Parathyroid adenoma (tissue), 2 donors: ENCODE measurements at regions not wholly inside any gene's neighbourhood (a gene's known extent, or its start where the extent isn't known, plus 50 kb on each side); places are given as distances from the start of the nearest gene placed in this dataset.

Experiments
- H2AFZ ChIP-seq: fragments of 300-600 bp; sonication (generic); one replicate; pipeline ENCODE4 v1.7.0; 2017; ENCODE audit warnings: antibody characterized with exemption, mild to moderate bottlenecking
- H3K27ac ChIP-seq: fragments of 300-600 bp; sonication (generic); one replicate; pipeline ENCODE4 v1.7.0; 2017
- H3K27me3 ChIP-seq: fragments of 300-600 bp; sonication (generic); one replicate; pipeline ENCODE4 v1.7.0; 2017; ENCODE audit warnings: low read length; ENCODE audit not compliant: control insufficient read depth, insufficient read depth
- H3K36me3 ChIP-seq: fragments of 300-600 bp; sonication (generic); one replicate; pipeline ENCODE4 v1.7.0; 2017; ENCODE audit warnings: low read length; ENCODE audit not compliant: control insufficient read depth, insufficient read depth
- H3K4me1 ChIP-seq: fragments of 300-600 bp; sonication (generic); one replicate; pipeline ENCODE4 v1.7.0; 2017; ENCODE audit warnings: control low read depth
- H3K4me2 ChIP-seq: fragments of 300-600 bp; sonication (generic); one replicate; pipeline ENCODE4 v1.7.0; 2017; ENCODE audit warnings: low read length
- H3K4me3 ChIP-seq: fragments of 300-600 bp; sonication (generic); one replicate; pipeline ENCODE4 v1.7.0; 2017; ENCODE audit warnings: low read depth, low read length
- H3K79me2 ChIP-seq: fragments of 300-600 bp; sonication (generic); one replicate; pipeline ENCODE4 v1.7.0; 2017; ENCODE audit warnings: control low read depth
- H3K9ac ChIP-seq: fragments of 300-600 bp; sonication (generic); one replicate; pipeline ENCODE4 v1.7.0; 2017; ENCODE audit warnings: mild to moderate bottlenecking
- H3K9me3 ChIP-seq: fragments of 300-600 bp; sonication (generic); one replicate; pipeline ENCODE4 v1.7.0; 2017; ENCODE audit warnings: low read length; ENCODE audit not compliant: control insufficient read depth
- CTCF ChIP-seq: fragments of 300-600 bp; sonication (generic); IDR thresholded peaks from one replicate; pipeline ENCODE4 v1.7.0; 2017; ENCODE audit warnings: antibody characterized with exemption, mild to moderate bottlenecking
- donor health status: primary hyperparathyroidism.

- no peak overlapping the region for H3K27ac ChIP-seq
- H3K4me1 ChIP-seq, result no peaks in the 10 kb centered on the region
- no peak overlapping the region for H2AFZ ChIP-seq
- H3K36me3 ChIP-seq, result no peaks in the 10 kb centered on the region
- TF ChIP-seq CTCF, result no peak
- no peaks in the 10 kb centered on the region for H3K79me2 ChIP-seq
- no peak overlapping the region for H3K4me2 ChIP-seq
- no peaks in the 10 kb centered on the region for H3K27me3 ChIP-seq
- H3K9me3 ChIP-seq, result no peaks in the 10 kb centered on the region
- no peak overlapping the region for H3K9ac ChIP-seq
- no peak overlapping the region for H3K4me3 ChIP-seq
These were observed 158.6 kb upstream of the SNX7 start for GRCh38 chr1:98502937-98503336.

GRCh38 chr1:98500324-98500723 is 161.2 kb upstream of the SNX7 start:
- TF ChIP-seq CTCF, result no peak
- Histone ChIP-seq H3K79me2 (no peaks in the 10 kb centered on the region), H3K4me2 (no peak overlapping the region), H3K36me3 (no peaks in the 10 kb centered on the region), H3K4me3 (no peak overlapping the region), H3K9ac (no peak overlapping the region), H3K27me3 (no peaks in the 10 kb centered on the region), H3K4me1 (no peaks in the 10 kb centered on the region), H3K27ac (no peak overlapping the region), H3K9me3 (no peaks in the 10 kb centered on the region), H2AFZ (no peak overlapping the region)

- Histone ChIP-seq H3K4me1 (no peaks in the 10 kb centered on the region), H3K4me2 (no peak overlapping the region), H2AFZ (no peak overlapping the region), H3K27me3 (no peaks in the 10 kb centered on the region), H3K9me3 (no peaks in the 10 kb centered on the region), H3K9ac (no peak overlapping the region), H3K4me3 (no peak overlapping the region), H3K79me2 (no peaks in the 10 kb centered on the region), H3K27ac (no peak overlapping the region), H3K36me3 (no peaks in the 10 kb centered on the region)
- no peak for TF ChIP-seq CTCF
These were observed 162.9 kb upstream of the SNX7 start for GRCh38 chr1:98498651-98499050.

- no peak overlapping the region for H3K27ac ChIP-seq
- H3K4me2 ChIP-seq, result no peak overlapping the region
- no peak overlapping the region for H2AFZ ChIP-seq
- H3K9ac ChIP-seq, result no peak overlapping the region
- no peaks in the 10 kb centered on the region for H3K9me3 ChIP-seq
- no peaks in the 10 kb centered on the region for H3K4me1 ChIP-seq
- no peak for TF ChIP-seq CTCF
- no peaks in the 10 kb centered on the region for H3K79me2 ChIP-seq
- no peaks in the 10 kb centered on the region for H3K36me3 ChIP-seq
- no peaks in the 10 kb centered on the region for H3K27me3 ChIP-seq
- no peak overlapping the region for H3K4me3 ChIP-seq
These were observed 164.0 kb upstream of the SNX7 start for GRCh38 chr1:98497497-98497896.

GRCh38 chr1:98496256-98496995 is 165.1 kb upstream of the SNX7 start:
- TF ChIP-seq CTCF, result no peak
- Histone ChIP-seq H3K27me3 (no peaks in the 10 kb centered on the region), H3K9ac (no peak overlapping the region), H2AFZ (no peak overlapping the region), H3K27ac (no peak overlapping the region), H3K4me2 (no peak overlapping the region), H3K9me3 (no peaks in the 10 kb centered on the region), H3K4me1 (no peaks in the 10 kb centered on the region), H3K79me2 (no peaks in the 10 kb centered on the region), H3K36me3 (no peaks in the 10 kb centered on the region), H3K4me3 (no peak overlapping the region)
